Activated naive CD8-positive, alpha-beta T cell treated with anti-CD3 and anti-CD28 coated beads for 36 hours (primary cell): ENCODE measurements at regions not wholly inside any gene's neighbourhood (a gene's known extent, or its start where the extent isn't known, plus 50 kb on each side); places are given as distances from the start of the nearest gene placed in this dataset.

Experiments
- DNase-seq: peaks from one replicate; pipeline ENCODE4 v3.0.0; 2021
- H3K27ac Mint-ChIP-seq: one replicate; pipeline ENCODE4 v1.8.0; 2022; ENCODE audit warnings: mild to moderate bottlenecking, moderate library complexity, mixed read lengths
- H3K27me3 Mint-ChIP-seq: one replicate; pipeline ENCODE4 v1.8.0; 2022; ENCODE audit warnings: mild to moderate bottlenecking, mixed read lengths
- H3K36me3 Mint-ChIP-seq: one replicate; pipeline ENCODE4 v1.8.0; 2021; ENCODE audit warnings: mild to moderate bottlenecking, mixed read lengths
- H3K4me1 Mint-ChIP-seq: one replicate; pipeline ENCODE4 v1.8.0; 2021; ENCODE audit warnings: mixed read lengths
- H3K4me3 Mint-ChIP-seq: one replicate; pipeline ENCODE4 v1.8.0; 2022; ENCODE audit warnings: mild to moderate bottlenecking, moderate library complexity, mixed read lengths
- H3K9me3 Mint-ChIP-seq: one replicate; pipeline ENCODE4 v1.8.0; 2022; ENCODE audit warnings: mixed read lengths

- H3K4me1 Mint-ChIP-seq: no peaks in the 10 kb centered on the region
- no peak overlapping the region for H3K27ac Mint-ChIP-seq
- DNase-seq: no peak
- no peak overlapping the region for H3K4me3 Mint-ChIP-seq
- no peaks in the 10 kb centered on the region for H3K9me3 Mint-ChIP-seq
- peaks cover 5% of the 10 kb centered on the region for H3K27me3 Mint-ChIP-seq
- H3K36me3 Mint-ChIP-seq: no peaks in the 10 kb centered on the region
These were observed 56.5 kb downstream of the CT47B1 start for GRCh38 chrX:120819126-120819525.

DNA sequence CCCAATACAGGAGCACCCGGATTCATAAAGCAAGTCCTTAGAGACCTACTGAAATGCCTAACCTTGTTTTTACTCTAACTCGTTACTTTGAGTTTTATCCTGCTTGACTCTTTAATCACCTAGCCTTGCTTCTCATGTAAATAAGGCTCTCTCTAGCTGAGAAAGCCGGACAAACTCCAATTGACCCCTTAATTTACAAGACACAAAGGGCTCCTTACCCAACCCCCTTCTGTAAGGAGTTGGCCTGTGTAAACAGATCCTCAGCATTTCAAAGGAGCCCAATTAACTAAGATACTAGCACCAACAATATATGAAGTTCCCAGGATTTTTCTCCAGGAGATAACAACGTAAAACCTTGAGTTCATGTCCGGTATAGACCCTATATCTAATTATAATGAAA, 61.7 kb downstream of the CT47B1 start:
- H3K9me3 Mint-ChIP-seq: no peaks in the 10 kb centered on the region
- H3K27ac Mint-ChIP-seq: no peak overlapping the region
- no peak for DNase-seq
- peaks cover 4% of the 10 kb centered on the region for H3K36me3 Mint-ChIP-seq
- H3K4me1 Mint-ChIP-seq: no peaks in the 10 kb centered on the region
- H3K4me3 Mint-ChIP-seq: no peak overlapping the region
- H3K27me3 Mint-ChIP-seq: peaks cover 8% of the 10 kb centered on the region

DNA sequence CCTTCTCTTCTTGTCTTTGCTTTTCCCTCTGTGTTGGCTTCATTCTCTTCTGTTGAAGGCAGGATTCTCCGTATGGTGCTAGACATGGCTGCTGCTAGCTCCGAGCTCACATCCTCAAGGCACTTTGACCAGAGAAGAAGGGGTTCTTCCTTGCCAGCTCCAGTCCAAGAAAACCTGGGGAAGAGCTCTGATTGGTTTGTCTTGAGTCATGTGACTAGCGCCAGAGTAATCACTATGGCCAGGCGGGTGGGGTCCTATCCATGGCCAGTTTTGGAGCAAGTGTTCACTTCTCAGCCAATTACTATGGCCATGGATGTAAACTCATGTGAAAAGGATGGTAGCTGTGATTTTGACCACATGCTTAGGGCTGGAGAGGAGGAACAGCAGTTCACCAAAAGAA, 74.2 kb downstream of the CT47B1 start:
- H3K9me3 Mint-ChIP-seq: no peaks in the 10 kb centered on the region
- DNase-seq: no peak
- no peak overlapping the region for H3K27ac Mint-ChIP-seq
- H3K4me3 Mint-ChIP-seq: no peak overlapping the region
- peaks cover 16% of the 10 kb centered on the region for H3K4me1 Mint-ChIP-seq
- no peaks in the 10 kb centered on the region for H3K36me3 Mint-ChIP-seq
- H3K27me3 Mint-ChIP-seq: no peaks in the 10 kb centered on the region

DNA sequence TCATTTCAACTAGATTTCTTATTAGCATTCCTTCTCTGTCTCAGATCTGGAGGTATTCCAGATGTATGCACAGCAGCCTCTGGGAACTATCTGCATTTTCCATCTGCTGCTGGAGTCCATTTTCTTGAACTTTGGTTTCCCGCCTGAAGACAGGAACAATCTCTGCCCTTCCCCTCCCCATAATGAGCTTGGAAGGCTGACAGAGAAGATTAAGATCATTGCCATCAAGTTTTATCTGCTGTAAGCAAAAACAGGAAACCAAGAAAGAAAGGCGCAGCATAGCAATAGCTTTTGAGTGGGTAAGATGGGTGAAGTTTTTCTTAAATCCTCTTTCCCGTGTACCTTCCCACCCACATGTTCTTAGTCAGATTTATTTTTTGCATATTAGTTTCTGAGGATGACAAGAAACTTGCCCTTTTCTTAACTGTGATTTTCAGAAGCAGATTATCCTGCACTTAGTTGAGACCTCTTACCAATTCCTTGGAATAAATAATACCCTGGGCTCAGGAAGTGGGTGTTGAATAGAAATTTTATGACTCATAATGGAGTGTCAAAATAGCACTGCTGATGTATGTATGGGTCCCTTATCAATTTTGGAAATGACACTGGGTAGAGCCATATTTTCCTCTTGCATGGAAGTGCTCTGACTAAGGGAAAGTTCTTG, 78.3 kb downstream of the CT47B1 start:
- Mint-ChIP-seq H3K4me3 (no peak overlapping the region), H3K4me1 (peaks cover 21% of the 10 kb centered on the region), H3K27ac (no peak overlapping the region), H3K36me3 (no peaks in the 10 kb centered on the region), H3K27me3 (no peaks in the 10 kb centered on the region), H3K9me3 (no peaks in the 10 kb centered on the region)
- DNase-seq: no peak

- Mint-ChIP-seq H3K27ac (no peak overlapping the region), H3K4me3 (no peak overlapping the region), H3K9me3 (no peaks in the 10 kb centered on the region), H3K4me1 (peaks cover 23% of the 10 kb centered on the region), H3K36me3 (no peaks in the 10 kb centered on the region), H3K27me3 (no peaks in the 10 kb centered on the region)
- no peak for DNase-seq
These were observed 80.4 kb downstream of the CT47B1 start for GRCh38 chrX:120795301-120795700.

DNA sequence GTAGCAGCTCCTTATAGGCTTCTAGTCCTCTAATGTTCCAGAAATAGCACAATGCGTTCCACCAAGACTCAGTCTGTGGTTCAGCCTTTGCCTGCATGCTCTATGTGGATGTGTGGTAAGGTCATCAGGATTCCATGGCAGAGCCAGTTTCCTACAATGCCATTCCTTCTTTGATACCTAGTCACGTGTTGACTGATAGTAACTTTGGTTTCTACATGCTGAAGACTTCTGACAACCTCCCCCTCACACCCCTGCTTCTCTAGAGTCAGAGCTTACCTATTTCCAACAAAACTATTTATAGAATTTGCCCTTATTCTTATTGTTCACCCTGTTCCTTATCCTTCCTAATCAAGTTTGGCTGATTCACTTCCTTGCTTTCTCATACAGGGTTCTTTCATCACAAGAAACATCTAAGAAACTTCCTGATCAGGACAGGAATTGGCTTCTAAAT, 81.1 kb downstream of the CT47B1 start:
- H3K4me3 Mint-ChIP-seq: no peak overlapping the region
- no peak overlapping the region for H3K27ac Mint-ChIP-seq
- no peaks in the 10 kb centered on the region for H3K9me3 Mint-ChIP-seq
- no peaks in the 10 kb centered on the region for H3K36me3 Mint-ChIP-seq
- no peak for DNase-seq
- H3K4me1 Mint-ChIP-seq: peaks cover 25% of the 10 kb centered on the region
- H3K27me3 Mint-ChIP-seq: no peaks in the 10 kb centered on the region

DNA sequence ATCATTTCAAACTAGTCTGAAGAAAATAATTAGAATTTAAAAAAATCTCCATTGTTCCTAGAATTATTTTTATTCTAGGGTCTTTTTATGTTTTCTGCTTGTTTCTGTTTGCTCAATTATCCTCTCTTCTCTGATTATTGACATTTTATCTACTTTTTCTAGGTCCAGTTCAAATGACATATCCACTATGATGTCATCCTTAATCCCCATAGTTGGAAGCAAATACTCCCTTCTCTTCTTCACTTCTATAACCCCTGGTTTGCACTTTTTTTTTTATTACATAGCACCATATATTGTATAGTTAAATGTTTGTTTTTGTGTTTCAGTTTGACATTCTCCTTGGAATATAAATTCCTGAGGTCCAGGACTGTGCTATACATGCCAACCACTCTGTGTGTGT, 82.6 kb downstream of the CT47B1 start:
- H3K4me3 Mint-ChIP-seq: no peak overlapping the region
- no peaks in the 10 kb centered on the region for H3K27me3 Mint-ChIP-seq
- DNase-seq: no peak
- H3K27ac Mint-ChIP-seq: no peak overlapping the region
- H3K36me3 Mint-ChIP-seq: no peaks in the 10 kb centered on the region
- H3K4me1 Mint-ChIP-seq: peaks cover 21% of the 10 kb centered on the region
- no peaks in the 10 kb centered on the region for H3K9me3 Mint-ChIP-seq

- Mint-ChIP-seq H3K4me1 (peaks cover 9% of the 10 kb centered on the region), H3K36me3 (no peaks in the 10 kb centered on the region), H3K4me3 (no peak overlapping the region), H3K27ac (no peak overlapping the region), H3K9me3 (no peaks in the 10 kb centered on the region), H3K27me3 (no peaks in the 10 kb centered on the region)
- DNase-seq: no peak
These were observed 84.5 kb downstream of the CT47B1 start for GRCh38 chrX:120791013-120791643.

DNA sequence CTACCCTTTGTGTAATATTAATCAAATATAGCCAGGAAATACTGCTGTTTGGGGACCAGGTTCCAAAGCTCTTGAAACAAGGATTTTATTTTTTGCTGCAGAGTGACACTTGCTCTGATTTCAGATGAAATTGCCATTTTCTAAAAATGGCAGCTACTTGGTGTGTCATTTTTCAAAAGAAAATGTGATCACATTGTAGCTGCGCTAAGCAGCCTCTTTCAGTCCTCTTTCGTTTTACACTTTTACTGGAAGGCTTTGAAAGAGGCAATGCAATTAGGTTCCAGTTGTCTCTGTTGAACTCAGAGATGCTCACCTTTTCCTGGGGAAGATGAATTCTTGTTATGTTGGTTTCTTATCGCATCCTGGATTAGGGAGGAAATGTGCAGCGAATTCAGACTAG, 85.1 kb downstream of the CT47B1 start:
- Mint-ChIP-seq H3K4me1 (peaks cover 9% of the 10 kb centered on the region), H3K27me3 (no peaks in the 10 kb centered on the region), H3K9me3 (no peaks in the 10 kb centered on the region), H3K4me3 (no peak overlapping the region), H3K36me3 (no peaks in the 10 kb centered on the region), H3K27ac (no peak overlapping the region)
- no peak for DNase-seq

DNA sequence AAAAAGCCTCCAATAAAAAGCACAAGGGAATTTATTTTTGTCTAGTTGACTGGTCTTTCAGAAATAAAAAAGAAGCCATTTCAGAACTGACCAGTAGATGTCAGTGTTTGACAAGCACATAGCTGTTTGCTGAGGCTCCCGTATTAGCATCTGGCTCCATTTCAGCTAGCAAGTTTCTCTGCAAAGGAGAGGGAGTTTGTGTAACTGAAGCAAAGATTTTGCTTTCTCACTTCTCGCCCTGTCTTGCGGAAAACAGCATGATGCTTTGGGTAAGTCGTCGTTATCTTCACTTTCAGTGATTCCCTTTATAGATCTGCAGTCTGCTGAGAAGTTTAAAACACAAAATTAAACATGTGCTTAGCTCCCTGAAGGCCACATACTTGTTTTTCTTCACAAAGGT, 85.5 kb downstream of the CT47B1 start:
- Mint-ChIP-seq H3K9me3 (no peaks in the 10 kb centered on the region), H3K27me3 (no peaks in the 10 kb centered on the region), H3K4me1 (peaks cover 9% of the 10 kb centered on the region), H3K36me3 (no peaks in the 10 kb centered on the region), H3K4me3 (no peak overlapping the region), H3K27ac (no peak overlapping the region)
- DNase-seq: no peak

DNA sequence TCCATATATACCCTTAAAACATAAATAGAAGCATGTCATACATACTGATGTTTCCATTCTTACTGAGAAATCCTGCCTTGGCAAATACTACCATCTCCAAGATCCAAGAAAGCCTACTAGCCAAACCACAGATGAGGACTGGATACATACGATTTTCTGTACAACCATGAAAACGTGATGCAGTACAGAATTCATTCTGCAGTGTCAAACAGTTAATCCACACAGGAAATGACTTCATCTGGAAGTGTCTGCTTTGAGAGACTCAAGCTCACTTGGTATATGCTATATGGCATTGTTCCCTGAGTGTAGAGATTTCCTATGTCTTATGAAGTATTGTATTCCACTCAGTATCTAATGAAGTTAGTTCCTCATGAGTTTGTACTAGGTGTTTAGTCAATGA, 94.3 kb downstream of the CT47B1 start:
- no peak overlapping the region for H3K4me3 Mint-ChIP-seq
- H3K36me3 Mint-ChIP-seq: no peaks in the 10 kb centered on the region
- no peak overlapping the region for H3K27ac Mint-ChIP-seq

GRCh38 chrX:120775959-120776358, 99.7 kb downstream of the CT47B1 start:
- no peak for DNase-seq
- H3K4me3 Mint-ChIP-seq: no peak overlapping the region
- H3K9me3 Mint-ChIP-seq: peaks cover 2% of the 10 kb centered on the region
- H3K27ac Mint-ChIP-seq: no peak overlapping the region
- no peaks in the 10 kb centered on the region for H3K4me1 Mint-ChIP-seq
- no peaks in the 10 kb centered on the region for H3K27me3 Mint-ChIP-seq
- no peaks in the 10 kb centered on the region for H3K36me3 Mint-ChIP-seq

More for the DNA sequence above, 94.3 kb downstream of the CT47B1 start:
- peaks cover under 1% of the 10 kb centered on the region for H3K9me3 Mint-ChIP-seq
- DNase-seq: no peak
- no peaks in the 10 kb centered on the region for H3K27me3 Mint-ChIP-seq
- H3K4me1 Mint-ChIP-seq: peaks cover 2% of the 10 kb centered on the region

DNA sequence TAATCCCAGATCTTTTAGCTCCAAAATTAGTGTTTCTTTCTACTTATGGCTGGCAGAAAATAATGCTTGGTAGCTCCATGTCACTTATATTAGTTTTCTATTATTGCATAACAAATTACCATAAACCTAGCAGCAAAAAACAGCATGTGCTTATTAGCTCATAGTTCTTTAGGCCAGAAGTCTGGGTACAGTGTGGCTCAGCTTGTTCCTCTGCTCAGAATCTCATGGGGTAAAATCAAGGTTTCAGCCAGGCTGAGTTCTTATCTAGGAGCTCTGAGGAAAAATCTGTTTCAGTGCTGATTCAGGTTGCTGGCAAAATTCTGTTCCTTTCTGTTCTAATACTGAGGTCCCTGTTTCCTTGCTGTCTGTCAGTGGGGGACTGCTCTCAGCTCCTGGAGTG, 101.1 kb downstream of the CT47B1 start:
- peaks cover 1% of the 10 kb centered on the region for H3K4me1 Mint-ChIP-seq
- H3K9me3 Mint-ChIP-seq: peaks cover 2% of the 10 kb centered on the region
- H3K27ac Mint-ChIP-seq: no peak overlapping the region
- no peak overlapping the region for H3K4me3 Mint-ChIP-seq
- H3K27me3 Mint-ChIP-seq: no peaks in the 10 kb centered on the region
- no peaks in the 10 kb centered on the region for H3K36me3 Mint-ChIP-seq
- no peak for DNase-seq

GRCh38 chrX:120773801-120774200, 101.9 kb downstream of the CT47B1 start:
- no peak for DNase-seq
- no peaks in the 10 kb centered on the region for H3K36me3 Mint-ChIP-seq

DNA sequence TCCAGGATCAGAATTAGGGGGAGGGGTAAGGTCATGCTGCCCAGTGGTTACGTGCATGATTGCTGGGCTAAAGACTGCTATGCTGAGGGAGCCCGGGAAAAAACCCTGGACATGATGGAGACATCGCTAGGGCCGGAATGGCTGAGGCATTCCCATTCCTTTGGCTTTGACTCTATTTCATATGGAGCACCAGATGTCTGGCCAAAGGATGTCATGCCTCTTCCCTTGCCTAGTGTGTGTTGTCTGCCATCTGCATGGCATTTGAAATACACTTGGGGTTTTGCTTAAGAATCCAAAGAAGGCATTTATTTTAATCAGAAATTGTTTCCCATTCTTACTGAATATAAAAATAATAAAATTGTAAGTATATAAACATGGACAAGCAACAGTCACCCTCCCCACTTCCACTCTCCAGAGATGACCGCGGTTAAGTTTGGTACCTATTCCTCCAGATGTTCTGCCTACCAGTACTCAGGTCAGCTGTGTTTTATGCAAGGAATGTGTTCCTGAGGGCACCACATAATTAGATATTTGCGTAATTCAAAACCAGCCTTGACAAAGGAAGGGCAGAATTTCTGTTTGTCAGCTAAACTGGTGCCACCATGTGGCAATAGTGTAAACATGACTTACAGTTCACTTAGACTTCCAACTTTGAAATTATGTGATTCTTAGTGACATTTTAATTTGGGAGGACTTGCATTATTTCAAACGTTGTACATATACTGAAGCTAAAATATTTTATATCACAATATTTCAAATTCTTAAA, 105.9 kb downstream of the CT47B1 start:
- no peaks in the 10 kb centered on the region for H3K36me3 Mint-ChIP-seq
- no peak overlapping the region for H3K4me3 Mint-ChIP-seq
- H3K27ac Mint-ChIP-seq: no peak overlapping the region
- H3K4me1 Mint-ChIP-seq: peaks cover 1% of the 10 kb centered on the region
- DNase-seq: no peak
- no peaks in the 10 kb centered on the region for H3K27me3 Mint-ChIP-seq
- H3K9me3 Mint-ChIP-seq: no peaks in the 10 kb centered on the region

More at GRCh38 chrX:120773801-120774200, 101.9 kb downstream of the CT47B1 start:
- Mint-ChIP-seq H3K4me1 (peaks cover 1% of the 10 kb centered on the region), H3K27me3 (no peaks in the 10 kb centered on the region), H3K27ac (no peak overlapping the region), H3K4me3 (no peak overlapping the region), H3K9me3 (peaks cover 2% of the 10 kb centered on the region)
